HEK293 (cell line): ENCODE measurements at regions not wholly inside any gene's neighbourhood (a gene's known extent, or its start where the extent isn't known, plus 50 kb on each side); places are given as distances from the start of the nearest gene placed in this dataset.

Source experiments
- CTCF ChIA-PET: fragments of 350-600 bp; formaldehyde crosslinking; extraction: SDS; loops from one replicate; lab custom pipeline; 2021; ENCODE audit warnings: antibody characterized with exemption; lab: Yijun Ruan, JAX
- POLR2A ChIA-PET: fragments of 300-600 bp; formaldehyde crosslinking; extraction: SDS; loops from one replicate; lab custom pipeline; 2020; ENCODE audit warnings: antibody characterized with exemption, inconsistent platforms; lab: Yijun Ruan, JAX
- H3K27ac ChIP-seq: fragments of 200-500 bp; sonication (Bioruptor generic); 2 replicates; pipeline ENCODE4 v1.5.1; 2014; ENCODE audit warnings: low read depth, low read length, control low read depth, inconsistent platforms; ENCODE audit errors: extremely low read depth
- H3K36me3 ChIP-seq, 2 experiments: fragments of 200-500 bp in 1 of 2; sonication (Bioruptor generic) in 1 of 2; 1 replicate in 1 of 2; 2 replicates in 1 of 2; pipeline ENCODE4 v1.5.1; 2014 to 2017; ENCODE audit warnings: inconsistent platforms in 2 of 2, low read length in 2 of 2; ENCODE audit not compliant: control insufficient read depth in 2 of 2, insufficient read depth in 1 of 2
- H3K4me1 ChIP-seq: fragments of 200-500 bp; sonication (Bioruptor generic); 2 replicates; pipeline ENCODE4 v1.5.1; 2014; ENCODE audit warnings: mild to moderate bottlenecking, low read length, inconsistent platforms; ENCODE audit not compliant: control insufficient read depth, insufficient read depth
- H3K4me3 ChIP-seq: 2 replicates; pipeline ENCODE4 v1.5.1; 2011; ENCODE audit warnings: low read depth, mild to moderate bottlenecking, control low read depth, low read length, moderate library complexity
- H3K9me3 ChIP-seq: fragments of 200-500 bp; sonication (Bioruptor generic); 2 replicates; pipeline ENCODE4 v1.5.1; 2014; ENCODE audit warnings: low read depth, low read length, inconsistent platforms; ENCODE audit not compliant: control insufficient read depth, insufficient read depth
- EGR2 ChIP-seq: fragments of 450-650 bp; formaldehyde crosslinking; IDR thresholded peaks from 2 replicates; pipeline ENCODE4 v1.5.1; 2016; ENCODE audit warnings: low read depth, missing biosample characterization, missing genetic modification characterization
- HOXD13 ChIP-seq: sonication (generic); formaldehyde crosslinking; IDR thresholded peaks from 2 replicates; pipeline ENCODE4 v1.8.0; 2022; ENCODE audit warnings: missing genetic modification reagents, borderline replicate concordance
- KLF10 ChIP-seq: fragments of 450-650 bp; IDR thresholded peaks from 2 replicates; pipeline ENCODE4 v1.5.1; 2018; ENCODE audit warnings: missing biosample characterization, mild to moderate bottlenecking, missing genetic modification characterization
- KLF9 ChIP-seq: fragments of 450-650 bp; formaldehyde crosslinking; IDR thresholded peaks from 2 replicates; pipeline ENCODE4 v1.5.1; 2016; ENCODE audit warnings: missing biosample characterization, missing genetic modification characterization, low read depth
- WT1 ChIP-seq: fragments of 450-650 bp; formaldehyde crosslinking; IDR thresholded peaks from 2 replicates; pipeline ENCODE4 v1.5.1; 2016; ENCODE audit warnings: missing biosample characterization, missing genetic modification characterization
- ZFP3 ChIP-seq: fragments of 450-650 bp; formaldehyde crosslinking; IDR thresholded peaks from 2 replicates; pipeline ENCODE4 v1.5.1; 2016; ENCODE audit warnings: low read depth, missing biosample characterization, missing genetic modification characterization
- ZFP41 ChIP-seq: fragments of 450-650 bp; formaldehyde crosslinking; IDR thresholded peaks from 2 replicates; pipeline ENCODE4 v1.5.1; 2016; ENCODE audit warnings: missing biosample characterization, missing genetic modification characterization, borderline replicate concordance
- ZNF132 ChIP-seq: fragments of 450-650 bp; formaldehyde crosslinking; IDR thresholded peaks from 2 replicates; pipeline ENCODE4 v1.5.1; 2017; ENCODE audit warnings: missing biosample characterization, missing genetic modification characterization, borderline replicate concordance
- ZNF133 ChIP-seq: fragments of 450-650 bp; formaldehyde crosslinking; IDR thresholded peaks from 2 replicates; pipeline ENCODE4 v1.5.1; 2016; ENCODE audit warnings: missing biosample characterization, missing genetic modification characterization
- ZNF19 ChIP-seq: fragments of 450-650 bp; formaldehyde crosslinking; IDR thresholded peaks from 2 replicates; pipeline ENCODE4; 2016; ENCODE audit warnings: missing biosample characterization, missing genetic modification characterization, low read depth
- ZNF23 ChIP-seq: fragments of 450-650 bp; formaldehyde crosslinking; IDR thresholded peaks from 2 replicates; pipeline ENCODE4 v1.5.1; 2016; ENCODE audit warnings: missing biosample characterization, missing genetic modification characterization, borderline replicate concordance
- ZNF549 ChIP-seq: fragments of 450-650 bp; IDR thresholded peaks from 2 replicates; pipeline ENCODE4 v1.5.1; 2018; ENCODE audit warnings: missing biosample characterization, missing genetic modification characterization, mild to moderate bottlenecking, inconsistent platforms, moderate library complexity
- ZNF658 ChIP-seq: fragments of 450-650 bp; formaldehyde crosslinking; IDR thresholded peaks from 2 replicates; pipeline ENCODE4; 2016; ENCODE audit warnings: missing biosample characterization, missing genetic modification characterization
- ZNF768 ChIP-seq: fragments of 450-650 bp; formaldehyde crosslinking; IDR thresholded peaks from 2 replicates; pipeline ENCODE4 v1.5.1; 2018; ENCODE audit warnings: missing biosample characterization, mild to moderate bottlenecking, missing genetic modification characterization
- TF ChIP-seq, protein P1 (sequence below): fragments of 450-650 bp; formaldehyde crosslinking; IDR thresholded peaks from 2 replicates; pipeline ENCODE4 v1.5.1; 2016; ENCODE audit warnings: missing biosample characterization, missing genetic modification characterization
- TF ChIP-seq, protein P2 (sequence below): sonication (generic); formaldehyde crosslinking; IDR thresholded peaks from 2 replicates; pipeline ENCODE4 v1.8.1; 2022; ENCODE audit warnings: mild to moderate bottlenecking, moderate library complexity, missing genetic modification reagents
- TF ChIP-seq, protein P3 (sequence below): fragments of 450-650 bp; formaldehyde crosslinking; IDR thresholded peaks from 2 replicates; pipeline ENCODE4 v1.5.1; 2016; ENCODE audit warnings: missing biosample characterization, missing genetic modification characterization, borderline replicate concordance
- TF ChIP-seq, protein P4 (sequence below): fragments of 450-650 bp; formaldehyde crosslinking; IDR thresholded peaks from 2 replicates; pipeline ENCODE4 v1.5.1; 2016; ENCODE audit warnings: missing biosample characterization, missing genetic modification characterization

DNA sequence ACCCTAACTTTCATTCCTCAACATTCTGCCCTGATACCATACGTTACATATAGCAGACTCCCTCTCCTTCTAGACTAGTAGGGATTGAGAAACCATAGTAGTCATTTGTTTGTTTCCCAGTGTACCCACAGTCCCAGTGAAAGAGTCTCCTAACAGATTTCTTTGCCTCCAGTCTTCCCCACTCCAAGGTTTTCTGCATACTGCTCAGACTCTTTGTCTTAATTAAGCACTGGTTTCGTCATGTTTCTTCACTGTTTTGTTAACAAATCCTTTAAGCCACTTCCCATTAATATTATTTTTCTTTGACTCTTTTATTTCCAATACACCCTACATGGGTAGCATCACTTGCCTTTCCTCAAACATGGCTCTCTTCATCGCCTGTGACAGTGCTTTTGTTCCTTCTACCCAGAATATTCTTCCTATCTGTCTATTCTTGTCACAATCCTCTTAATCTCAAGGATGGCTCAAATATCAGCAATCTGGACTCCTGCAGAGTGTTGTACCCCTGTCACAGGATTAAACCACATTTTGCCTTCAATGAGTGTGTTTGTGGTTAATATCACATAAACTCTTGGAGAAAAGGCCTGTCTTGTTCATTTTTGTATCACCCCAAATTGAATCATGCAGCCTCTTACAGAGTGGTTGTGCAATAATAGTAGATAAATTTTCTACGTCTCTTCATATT, 92.7 kb upstream of the KLF12 start:
- no peak overlapping the region for H3K4me3 ChIP-seq
- H3K4me1 ChIP-seq = no peaks in the 10 kb centered on the region
- POLR2A ChIA-PET = no interaction called here
- TF ChIP-seq ZNF132 (tag by site-specific recombination) (no peak), ZNF23 (tag by site-specific recombination) (no peak), ZNF768 (no peak), ZNF19 (no peak), ZFP41 (tag by site-specific recombination) (no peak), ZFP3 (tag by site-specific recombination) (no peak), EGR2 (tag by site-specific recombination) (no peak), ZNF133 (tag by site-specific recombination) (no peak), KLF9 (no peak), ZNF549 (no peak), KLF10 (no peak), HOXD13 (CRISPR knock-in tag) (no peak), ZNF658 (tag by site-specific recombination) (no peak)
- TF ChIP-seq, protein P1, sequence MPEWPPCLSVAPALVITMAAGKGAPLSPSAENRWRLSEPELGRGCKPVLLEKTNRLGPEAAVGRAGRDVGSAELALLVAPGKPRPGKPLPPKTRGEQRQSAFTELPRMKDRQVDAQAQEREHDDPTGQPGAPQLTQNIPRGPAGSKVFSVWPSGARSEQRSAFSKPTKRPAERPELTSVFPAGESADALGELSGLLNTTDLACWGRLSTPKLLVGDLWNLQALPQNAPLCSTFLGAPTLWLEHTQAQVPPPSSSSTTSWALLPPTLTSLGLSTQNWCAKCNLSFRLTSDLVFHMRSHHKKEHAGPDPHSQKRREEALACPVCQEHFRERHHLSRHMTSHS (tag by site-specific recombination) = no peak
- TF ChIP-seq, protein P2, sequence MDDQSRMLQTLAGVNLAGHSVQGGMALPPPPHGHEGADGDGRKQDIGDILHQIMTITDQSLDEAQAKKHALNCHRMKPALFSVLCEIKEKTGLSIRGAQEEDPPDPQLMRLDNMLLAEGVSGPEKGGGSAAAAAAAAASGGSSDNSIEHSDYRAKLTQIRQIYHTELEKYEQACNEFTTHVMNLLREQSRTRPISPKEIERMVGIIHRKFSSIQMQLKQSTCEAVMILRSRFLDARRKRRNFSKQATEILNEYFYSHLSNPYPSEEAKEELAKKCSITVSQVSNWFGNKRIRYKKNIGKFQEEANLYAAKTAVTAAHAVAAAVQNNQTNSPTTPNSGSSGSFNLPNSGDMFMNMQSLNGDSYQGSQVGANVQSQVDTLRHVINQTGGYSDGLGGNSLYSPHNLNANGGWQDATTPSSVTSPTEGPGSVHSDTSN = no peak
- TF ChIP-seq, protein P3, sequence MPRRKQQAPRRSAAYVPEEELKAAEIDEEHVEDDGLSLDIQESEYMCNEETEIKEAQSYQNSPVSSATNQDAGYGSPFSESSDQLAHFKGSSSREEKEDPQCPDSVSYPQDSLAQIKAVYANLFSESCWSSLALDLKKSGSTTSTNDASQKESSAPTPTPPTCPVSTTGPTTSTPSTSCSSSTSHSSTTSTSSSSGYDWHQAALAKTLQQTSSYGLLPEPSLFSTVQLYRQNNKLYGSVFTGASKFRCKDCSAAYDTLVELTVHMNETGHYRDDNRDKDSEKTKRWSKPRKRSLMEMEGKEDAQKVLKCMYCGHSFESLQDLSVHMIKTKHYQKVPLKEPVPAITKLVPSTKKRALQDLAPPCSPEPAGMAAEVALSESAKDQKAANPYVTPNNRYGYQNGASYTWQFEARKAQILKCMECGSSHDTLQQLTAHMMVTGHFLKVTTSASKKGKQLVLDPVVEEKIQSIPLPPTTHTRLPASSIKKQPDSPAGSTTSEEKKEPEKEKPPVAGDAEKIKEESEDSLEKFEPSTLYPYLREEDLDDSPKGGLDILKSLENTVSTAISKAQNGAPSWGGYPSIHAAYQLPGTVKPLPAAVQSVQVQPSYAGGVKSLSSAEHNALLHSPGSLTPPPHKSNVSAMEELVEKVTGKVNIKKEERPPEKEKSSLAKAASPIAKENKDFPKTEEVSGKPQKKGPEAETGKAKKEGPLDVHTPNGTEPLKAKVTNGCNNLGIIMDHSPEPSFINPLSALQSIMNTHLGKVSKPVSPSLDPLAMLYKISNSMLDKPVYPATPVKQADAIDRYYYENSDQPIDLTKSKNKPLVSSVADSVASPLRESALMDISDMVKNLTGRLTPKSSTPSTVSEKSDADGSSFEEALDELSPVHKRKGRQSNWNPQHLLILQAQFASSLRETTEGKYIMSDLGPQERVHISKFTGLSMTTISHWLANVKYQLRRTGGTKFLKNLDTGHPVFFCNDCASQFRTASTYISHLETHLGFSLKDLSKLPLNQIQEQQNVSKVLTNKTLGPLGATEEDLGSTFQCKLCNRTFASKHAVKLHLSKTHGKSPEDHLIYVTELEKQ = no peak
- TF ChIP-seq, protein P4, sequence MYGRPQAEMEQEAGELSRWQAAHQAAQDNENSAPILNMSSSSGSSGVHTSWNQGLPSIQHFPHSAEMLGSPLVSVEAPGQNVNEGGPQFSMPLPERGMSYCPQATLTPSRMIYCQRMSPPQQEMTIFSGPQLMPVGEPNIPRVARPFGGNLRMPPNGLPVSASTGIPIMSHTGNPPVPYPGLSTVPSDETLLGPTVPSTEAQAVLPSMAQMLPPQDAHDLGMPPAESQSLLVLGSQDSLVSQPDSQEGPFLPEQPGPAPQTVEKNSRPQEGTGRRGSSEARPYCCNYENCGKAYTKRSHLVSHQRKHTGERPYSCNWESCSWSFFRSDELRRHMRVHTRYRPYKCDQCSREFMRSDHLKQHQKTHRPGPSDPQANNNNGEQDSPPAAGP (tag by site-specific recombination) = no peak
- TF ChIP-seq, all 188 proteins: peak for 0
- no peaks in the 10 kb centered on the region for H3K36me3 ChIP-seq
- H3K27ac ChIP-seq = no peak overlapping the region
- CTCF ChIA-PET = no interaction called here
- H3K9me3 ChIP-seq = no peaks in the 10 kb centered on the region

DNA sequence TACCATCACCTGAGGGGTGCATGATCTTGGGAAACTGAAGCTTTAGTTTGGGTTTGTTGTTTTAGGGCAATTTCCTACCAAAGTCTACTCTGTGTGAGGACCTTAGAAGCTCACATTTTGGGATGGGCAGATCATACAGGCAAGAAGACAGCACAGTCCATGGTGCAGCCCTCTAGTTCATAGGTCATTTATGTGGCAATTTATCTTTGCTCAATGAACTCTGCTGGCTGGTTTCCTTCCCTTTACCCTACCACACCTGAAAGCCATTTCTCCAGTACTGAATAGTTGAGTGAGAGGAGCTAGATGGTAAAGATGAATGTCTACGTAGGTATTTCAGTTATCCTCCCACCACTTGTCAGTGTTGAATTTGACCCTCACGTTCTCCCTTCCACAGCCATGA, 87.5 kb upstream of the KLF12 start:
- no peak for TF ChIP-seq WT1 (tag by site-specific recombination)
- Histone ChIP-seq H3K4me3 (no peak overlapping the region), H3K9me3 (no peaks in the 10 kb centered on the region), H3K4me1 (no peaks in the 10 kb centered on the region), H3K36me3 (no peaks in the 10 kb centered on the region), H3K27ac (no peak overlapping the region)
- CTCF ChIA-PET = interaction anchor here (0.5 kb wide), 1 partner anchor 251 kb away, joined by 3 read pairs; no protein-coding TSS in a partner anchor
- POLR2A ChIA-PET = no interaction called here
